Activated naive CD8-positive, alpha-beta T cell treated with anti-CD3 and anti-CD28 coated beads, Interleukin-2, amount 50 U/mL, for 16 hours (primary cell): ENCODE measurements at regions not wholly inside any gene's neighbourhood (a gene's known extent, or its start where the extent isn't known, plus 50 kb on each side); places are given as distances from the start of the nearest gene placed in this dataset.

Experiments used
- DNase-seq: peaks from one replicate; pipeline ENCODE4 v3.0.0-alpha.2; 2020; ENCODE audit warnings: low read depth, low spot score

GRCh38 chr13:73850104-73850873 lies 283.9 kb downstream of the KLF12 start:
- DNase-seq, result no peak

GRCh38 chr13:73849292-73849691 lies 284.9 kb downstream of the KLF12 start:
- no peak for DNase-seq

DNA sequence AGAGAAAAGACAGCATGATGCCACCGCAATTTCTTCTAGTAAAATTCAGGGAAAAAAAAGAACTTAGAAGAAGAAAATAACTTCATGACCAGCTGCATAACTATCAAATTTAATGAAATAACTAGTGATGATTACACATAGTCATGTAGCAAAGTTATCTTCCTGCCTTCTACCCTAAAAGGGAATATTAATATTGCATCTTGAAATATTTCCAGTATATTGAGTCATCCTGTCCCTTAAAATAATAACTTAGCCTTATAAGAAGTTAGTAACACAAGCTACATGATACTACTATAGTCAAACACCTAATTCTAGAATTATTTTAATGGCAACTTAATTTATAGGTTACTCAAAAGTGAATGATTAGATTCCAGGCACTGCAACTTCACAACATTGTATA lies 289.2 kb downstream of the KLF12 start:
- no peak for DNase-seq

DNA sequence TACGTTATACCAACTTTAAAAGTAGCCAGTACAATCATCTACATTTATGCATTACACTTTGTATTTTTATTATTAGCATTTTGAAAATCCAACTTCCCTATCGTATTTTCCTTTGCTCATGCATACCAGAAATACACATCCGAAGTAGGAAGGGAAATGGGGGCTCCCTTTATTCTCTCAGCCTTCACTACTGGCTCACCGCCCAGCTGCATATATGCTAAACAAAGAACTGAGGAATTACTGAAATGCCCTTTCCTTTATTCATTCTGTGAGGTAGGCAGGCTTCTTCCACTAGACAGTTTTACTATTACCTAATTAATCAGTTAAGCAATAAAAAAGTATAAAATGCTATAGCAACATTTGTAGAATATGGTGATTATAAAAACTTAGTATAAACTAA lies 291.6 kb downstream of the KLF12 start:
- no peak for DNase-seq

DNA sequence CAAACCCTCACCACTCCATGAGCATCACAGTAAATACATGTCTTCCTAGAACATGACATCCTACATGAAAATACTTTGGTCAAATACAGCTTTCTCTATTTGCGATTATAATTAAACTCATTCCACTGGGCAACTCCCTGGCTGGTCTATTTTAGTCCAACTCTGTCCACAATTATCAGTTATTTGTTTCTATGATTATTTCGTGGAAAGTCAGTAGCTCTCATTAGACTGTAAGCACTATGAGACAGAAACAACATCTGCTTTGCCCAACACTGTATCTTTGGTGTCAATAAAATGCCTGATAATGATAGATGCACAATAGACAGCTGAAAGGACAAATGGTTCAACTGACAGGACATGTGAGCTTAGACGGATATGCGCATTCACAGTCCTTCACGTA lies 292.0 kb downstream of the KLF12 start:
- no peak for DNase-seq

DNA sequence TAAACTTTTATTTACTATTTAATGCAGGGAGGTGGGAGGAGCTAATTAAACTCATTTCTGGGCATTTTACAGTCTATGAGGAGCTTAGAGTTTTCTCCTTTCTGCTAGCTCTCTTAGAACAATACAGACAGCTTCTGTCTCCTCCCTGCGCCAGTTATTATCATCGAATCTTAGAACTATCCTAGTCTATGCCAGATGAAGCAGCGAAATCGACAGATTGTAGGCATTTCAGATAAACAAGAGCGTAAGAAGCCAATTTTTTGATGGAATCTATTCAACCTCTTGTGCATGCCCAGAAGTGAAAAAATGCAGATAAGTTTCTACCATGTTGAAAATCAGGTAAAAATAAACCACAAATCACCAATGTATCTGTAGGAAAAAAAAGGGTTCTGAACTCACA lies 297.1 kb downstream of the KLF12 start:
- no peak for DNase-seq

DNA sequence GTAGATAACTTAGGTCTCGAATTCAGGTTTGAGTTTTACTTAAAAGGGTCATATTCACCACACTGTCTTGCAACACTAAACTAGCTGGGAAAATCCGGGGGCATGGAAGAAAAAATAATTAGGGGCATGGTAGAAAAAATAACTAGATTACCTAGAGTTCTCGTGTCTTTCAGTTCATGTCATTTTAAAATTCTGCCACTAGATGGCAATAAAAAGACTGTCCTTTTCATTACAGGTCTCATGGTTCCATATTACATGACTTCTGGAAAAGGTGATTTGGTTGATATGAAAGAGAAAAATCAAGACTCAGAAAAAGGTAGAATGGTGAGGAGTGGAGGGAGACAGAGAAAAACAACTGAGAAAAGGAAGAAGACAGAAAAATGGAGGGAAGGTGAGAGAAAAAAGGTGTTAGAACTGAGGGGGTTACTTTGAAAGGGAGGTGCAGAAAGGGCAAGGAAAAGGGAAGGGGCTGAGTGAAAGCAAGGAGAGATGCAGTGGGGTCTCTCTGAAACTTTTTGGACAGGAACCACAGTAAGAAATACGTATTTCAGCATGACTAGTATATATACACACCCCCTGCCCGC lies 299.0 kb downstream of the KLF12 start:
- DNase-seq, result no peak

DNA sequence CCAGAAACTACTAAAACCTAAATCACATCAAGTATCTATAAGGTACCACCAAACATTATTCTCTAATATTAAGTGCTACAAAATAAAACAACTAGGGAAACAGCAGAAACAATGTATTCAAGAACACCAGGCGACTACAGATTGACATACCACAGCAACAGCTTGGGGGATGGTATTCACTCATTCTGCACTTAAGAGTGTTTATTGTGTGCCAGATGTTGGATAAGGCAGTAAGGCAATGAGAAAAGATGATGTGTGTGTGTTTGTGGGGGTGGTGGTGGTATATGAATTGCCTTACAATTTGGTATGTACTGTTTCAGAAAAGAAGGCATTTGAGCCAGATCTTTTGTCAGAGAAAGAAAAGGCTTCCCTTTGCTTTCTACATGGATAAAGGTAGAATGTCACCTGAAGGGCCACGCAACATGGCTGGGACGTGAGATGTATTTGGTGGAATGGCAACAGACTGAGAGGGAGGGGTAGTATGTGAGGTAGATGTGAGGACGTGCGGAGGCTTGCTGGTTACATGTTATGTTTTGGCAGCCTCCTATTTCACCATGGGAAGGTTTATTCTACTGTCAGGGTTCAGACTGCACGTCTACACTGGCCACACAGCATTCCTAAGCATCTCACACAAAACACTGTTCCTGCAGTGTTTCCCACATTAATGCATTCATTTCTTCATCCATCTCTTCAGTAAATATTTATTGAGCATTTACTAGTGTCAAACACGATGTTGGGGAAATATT lies 300.7 kb downstream of the KLF12 start:
- DNase-seq, result no peak

- no peak for DNase-seq
Measured at GRCh38 chr13:73832825-73833224, 301.4 kb downstream of the KLF12 start.

GRCh38 chr13:73832128-73832588 lies 302.0 kb downstream of the KLF12 start:
- no peak for DNase-seq

- no peak for DNase-seq
Measured at GRCh38 chr13:73829416-73829815, 304.8 kb downstream of the KLF12 start.

- no peak for DNase-seq
Measured at GRCh38 chr13:73828811-73829210, 305.4 kb downstream of the KLF12 start.

GRCh38 chr13:73827434-73827833 lies 306.8 kb downstream of the KLF12 start:
- DNase-seq, result no peak

DNA sequence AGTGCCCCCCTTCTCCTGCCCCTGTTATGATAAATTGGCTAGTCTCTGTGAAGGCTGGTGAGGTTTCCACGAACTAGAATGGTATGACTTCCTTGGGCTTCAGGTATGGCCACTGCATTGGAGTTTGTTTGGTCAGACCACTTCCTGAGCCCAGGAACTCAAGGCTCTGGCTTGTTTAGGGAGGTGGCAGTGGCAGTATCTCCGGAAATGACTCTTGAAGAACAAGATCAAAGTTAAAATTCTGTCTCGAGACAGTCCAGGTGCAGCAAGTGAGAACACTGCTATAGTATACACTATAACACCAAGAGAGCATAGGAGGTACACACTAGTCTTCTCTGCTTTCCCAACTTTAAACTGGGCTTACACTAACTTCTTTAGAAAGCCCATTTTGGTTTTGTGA lies 309.1 kb downstream of the KLF12 start:
- DNase-seq, result no peak

- DNase-seq, result no peak
Measured at GRCh38 chr13:73822668-73823592, 311.3 kb downstream of the KLF12 start.

DNA sequence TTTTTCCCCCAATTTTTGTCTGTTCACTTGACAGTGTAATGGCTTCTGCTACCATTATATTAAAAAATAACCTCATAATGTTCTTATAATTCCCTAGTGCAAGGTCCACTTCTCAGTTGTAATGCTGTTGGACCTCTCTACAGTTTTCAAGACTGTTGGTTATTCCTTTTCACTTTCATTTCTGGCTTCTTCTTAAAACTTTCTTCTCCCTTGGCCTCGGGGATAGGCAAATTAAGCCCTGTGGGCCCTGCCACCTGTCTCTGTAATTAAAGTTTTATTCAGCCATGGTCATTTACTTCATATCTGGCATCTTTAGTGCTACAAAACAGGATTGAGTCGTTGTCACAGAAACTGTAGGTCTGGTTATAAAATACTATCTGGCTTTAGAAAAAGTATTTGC lies 313.5 kb downstream of the KLF12 start:
- DNase-seq, result no peak

GRCh38 chr13:73820285-73820684 lies 313.9 kb downstream of the KLF12 start:
- DNase-seq, result no peak

GRCh38 chr13:73819711-73820110 lies 314.5 kb downstream of the KLF12 start:
- no peak for DNase-seq

DNA sequence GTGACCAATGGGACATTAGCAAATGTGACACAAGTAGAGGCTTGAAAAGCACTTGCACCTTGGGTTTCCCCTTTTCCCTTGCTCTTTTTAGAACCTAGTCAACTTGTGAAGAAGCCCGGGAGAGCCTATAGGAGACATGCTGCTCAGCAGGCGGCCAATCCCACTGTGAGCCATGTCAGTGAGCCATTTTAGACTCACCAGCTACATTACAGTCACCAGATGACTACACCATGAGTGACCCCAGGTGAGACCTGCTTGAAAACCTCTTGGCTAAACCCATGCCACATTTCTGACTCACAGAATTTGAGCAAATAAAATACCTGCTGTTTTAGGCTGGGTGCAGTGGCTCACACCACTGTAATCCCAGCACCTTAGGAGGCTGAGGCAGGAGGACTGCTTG lies 317.5 kb downstream of the KLF12 start:
- no peak for DNase-seq

- no peak for DNase-seq
Measured at GRCh38 chr13:73815796-73816195, 318.4 kb downstream of the KLF12 start.

DNA sequence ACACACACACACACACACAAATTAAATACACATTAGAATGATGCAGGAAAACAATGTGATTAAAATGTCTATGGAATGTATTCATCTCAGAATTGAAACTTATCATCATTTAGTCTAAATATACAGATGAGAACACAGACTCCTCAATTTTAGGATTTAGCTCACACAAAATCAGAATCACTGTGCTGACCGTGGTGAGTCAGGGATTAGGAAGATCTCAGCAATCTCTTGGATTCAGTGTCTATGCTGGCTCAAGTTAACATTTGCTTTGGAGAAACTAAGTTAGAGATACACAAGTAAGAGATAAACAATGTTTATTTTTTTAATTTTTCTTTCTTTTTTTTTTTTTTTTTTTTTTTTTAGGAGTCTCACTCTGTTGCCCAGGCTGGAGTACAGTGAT lies 323.6 kb downstream of the KLF12 start:
- DNase-seq, result no peak

GRCh38 chr13:73809561-73809960 lies 324.6 kb downstream of the KLF12 start:
- no peak for DNase-seq
